AG04450 (cell line): ENCODE measurements at regions not wholly inside any gene's neighbourhood (a gene's known extent, or its start where the extent isn't known, plus 50 kb on each side); places are given as distances from the start of the nearest gene placed in this dataset.

Experiments used
- CTCF ChIA-PET: fragments of 300-600, 350-600 bp; formaldehyde crosslinking; extraction: SDS; loops from one replicate; lab custom pipeline; 2022; ENCODE audit warnings: antibody characterized with exemption, inconsistent platforms; lab: Charles Lee
- POLR2A ChIA-PET: fragments of 350-600 bp; formaldehyde crosslinking; extraction: SDS; loops from one replicate; lab custom pipeline; 2021; ENCODE audit warnings: antibody characterized with exemption, inconsistent platforms; lab: Yijun Ruan, JAX
- DNase-seq: peaks from one replicate; pipeline ENCODE4 v3.0.0-alpha.2; 2011; ENCODE audit warnings: low read depth, low spot score
- H3K27ac ChIP-seq: one replicate; pipeline ENCODE4 v1.5.1; 2012; ENCODE audit warnings: low read depth, low read length, control low read depth
- H3K27me3 ChIP-seq: one replicate; pipeline ENCODE4 v1.6.0; 2012; ENCODE audit warnings: low read length; ENCODE audit not compliant: control insufficient read depth, insufficient read depth
- H3K4me3 ChIP-seq: 2 replicates; pipeline ENCODE4 v1.5.1; 2011; ENCODE audit warnings: mild to moderate bottlenecking, low read depth, low read length, control low read depth
- H3K9me3 ChIP-seq: 2 replicates; pipeline ENCODE4 v1.5.1; 2012; ENCODE audit warnings: low read length; ENCODE audit not compliant: control insufficient read depth, insufficient read depth
- CTCF ChIP-seq: IDR thresholded peaks from 2 replicates; pipeline ENCODE4 v1.5.1; 2011; ENCODE audit warnings: low read depth, low read length, control low read depth, inconsistent platforms

- TF ChIP-seq CTCF = no peak
- peak; percentile 11 for DNase-seq
- ChIA-PET CTCF (no interaction called here), POLR2A (no interaction called here)
- Histone ChIP-seq H3K27ac (no peak overlapping the region), H3K27me3 (no peaks in the 10 kb centered on the region), H3K4me3 (no peak overlapping the region), H3K9me3 (no peaks in the 10 kb centered on the region)
Observed at GRCh38 chr13:105804561-105805190, 730.8 kb downstream of the EFNB2 start.

DNA sequence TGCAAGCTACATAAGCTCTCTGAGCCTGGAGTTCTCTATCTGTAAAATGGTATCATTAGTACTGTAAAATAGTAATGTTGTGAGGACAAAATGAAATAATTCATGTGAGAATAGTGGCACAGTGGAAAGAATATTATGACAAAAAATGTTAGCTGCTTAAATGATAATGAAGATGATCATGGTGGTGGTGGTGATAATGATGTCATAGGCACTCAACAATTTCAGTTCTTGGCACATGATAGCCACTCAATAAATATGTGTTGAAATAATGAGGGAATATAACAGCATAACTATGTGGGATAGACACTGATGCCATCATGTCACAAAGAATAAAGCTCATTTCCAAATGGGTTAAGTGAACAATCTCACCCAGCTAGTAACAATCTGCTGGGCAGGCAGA lies 736.3 kb downstream of the EFNB2 start:
- Histone ChIP-seq H3K27me3 (no peaks in the 10 kb centered on the region), H3K27ac (no peak overlapping the region), H3K9me3 (no peaks in the 10 kb centered on the region), H3K4me3 (no peak overlapping the region)
- TF ChIP-seq CTCF = no peak
- no peak for DNase-seq
- ChIA-PET CTCF (no interaction called here), POLR2A (no interaction called here)

- TF ChIP-seq CTCF = no peak
- DNase-seq = no peak
- Histone ChIP-seq H3K4me3 (no peak overlapping the region), H3K9me3 (no peaks in the 10 kb centered on the region), H3K27me3 (no peaks in the 10 kb centered on the region), H3K27ac (no peak overlapping the region)
- ChIA-PET POLR2A (no interaction called here), CTCF (no interaction called here)
Observed at GRCh38 chr13:105798541-105798940, 736.9 kb downstream of the EFNB2 start.

- ChIA-PET POLR2A (no interaction called here), CTCF (no interaction called here)
- H3K4me3 ChIP-seq = no peak overlapping the region
- TF ChIP-seq CTCF = no peak
- H3K27me3 ChIP-seq = no peaks in the 10 kb centered on the region
- no peaks in the 10 kb centered on the region for H3K9me3 ChIP-seq
- no peak for DNase-seq
- H3K27ac ChIP-seq = no peak overlapping the region
Observed at GRCh38 chr13:105796081-105796480, 739.4 kb downstream of the EFNB2 start.

DNA sequence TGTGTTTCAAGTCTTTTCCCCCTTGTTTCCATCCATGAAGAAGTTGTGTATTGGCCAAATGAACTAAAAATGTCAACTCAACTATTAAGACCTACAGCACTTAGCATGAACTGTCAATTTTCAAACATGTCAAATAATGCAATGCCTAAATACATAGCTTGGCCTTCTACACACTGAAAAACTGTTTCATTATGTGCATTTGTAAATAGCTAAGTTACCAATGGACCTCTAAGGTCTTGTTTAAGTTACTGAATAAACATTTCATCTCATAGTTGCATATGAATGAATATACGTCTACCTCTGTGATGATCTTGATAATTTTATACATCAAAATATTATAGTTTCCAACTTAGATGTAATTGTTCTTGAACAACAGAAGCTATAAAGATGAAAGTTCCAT lies 744.5 kb downstream of the EFNB2 start:
- Histone ChIP-seq H3K9me3 (no peaks in the 10 kb centered on the region), H3K27ac (no peak overlapping the region), H3K27me3 (no peaks in the 10 kb centered on the region), H3K4me3 (no peak overlapping the region)
- no peak for TF ChIP-seq CTCF
- no peak for DNase-seq
- ChIA-PET CTCF (interaction anchor here (0.6 kb wide), 1 partner anchor 89 kb away, joined by 3 read pairs; no protein-coding TSS in a partner anchor), POLR2A (no interaction called here)
